Breast epithelium (tissue), 3 donors: ENCODE measurements at regions not wholly inside any gene's neighbourhood (a gene's known extent, or its start where the extent isn't known, plus 50 kb on each side); places are given as distances from the start of the nearest gene placed in this dataset.

ENCODE experiments used
- POLR2A ChIP-seq: fragments of 450-650 bp; IDR thresholded peaks from one replicate; pipeline ENCODE4 v1.6.1; 2016; ENCODE audit warnings: antibody characterized with exemption, mild to moderate bottlenecking, moderate library complexity
- TF ChIP-seq, protein P1 (sequence below), 3 donors: fragments of 450-650 bp; IDR thresholded peaks; one replicate each; pipeline ENCODE4 v1.5.1; 2016 to 2017; ENCODE audit warnings: antibody characterized with exemption in 3 of 3, mild to moderate bottlenecking in 3 of 3, moderate library complexity in 3 of 3

DNA sequence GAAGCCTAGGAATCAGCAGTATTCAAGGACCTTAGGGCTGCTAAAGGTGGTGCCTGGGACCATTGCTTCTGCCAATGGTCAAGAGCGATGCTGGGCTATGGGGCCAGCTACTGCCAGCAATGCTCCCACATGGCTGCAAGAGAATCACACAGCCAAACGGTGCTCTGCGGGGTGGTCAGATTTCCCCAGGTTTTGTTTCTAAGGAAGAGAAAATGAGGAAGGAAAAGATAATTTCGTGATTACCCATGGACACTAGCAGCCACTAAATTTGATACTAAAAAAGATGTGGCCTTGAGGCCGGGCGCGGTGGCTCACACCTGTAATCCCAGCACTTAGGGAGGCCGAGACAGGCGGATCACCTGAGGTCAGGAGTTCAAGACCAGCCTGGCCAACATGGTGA lies 83.0 kb downstream of the LYZL2 start:
- TF ChIP-seq, protein P1, sequence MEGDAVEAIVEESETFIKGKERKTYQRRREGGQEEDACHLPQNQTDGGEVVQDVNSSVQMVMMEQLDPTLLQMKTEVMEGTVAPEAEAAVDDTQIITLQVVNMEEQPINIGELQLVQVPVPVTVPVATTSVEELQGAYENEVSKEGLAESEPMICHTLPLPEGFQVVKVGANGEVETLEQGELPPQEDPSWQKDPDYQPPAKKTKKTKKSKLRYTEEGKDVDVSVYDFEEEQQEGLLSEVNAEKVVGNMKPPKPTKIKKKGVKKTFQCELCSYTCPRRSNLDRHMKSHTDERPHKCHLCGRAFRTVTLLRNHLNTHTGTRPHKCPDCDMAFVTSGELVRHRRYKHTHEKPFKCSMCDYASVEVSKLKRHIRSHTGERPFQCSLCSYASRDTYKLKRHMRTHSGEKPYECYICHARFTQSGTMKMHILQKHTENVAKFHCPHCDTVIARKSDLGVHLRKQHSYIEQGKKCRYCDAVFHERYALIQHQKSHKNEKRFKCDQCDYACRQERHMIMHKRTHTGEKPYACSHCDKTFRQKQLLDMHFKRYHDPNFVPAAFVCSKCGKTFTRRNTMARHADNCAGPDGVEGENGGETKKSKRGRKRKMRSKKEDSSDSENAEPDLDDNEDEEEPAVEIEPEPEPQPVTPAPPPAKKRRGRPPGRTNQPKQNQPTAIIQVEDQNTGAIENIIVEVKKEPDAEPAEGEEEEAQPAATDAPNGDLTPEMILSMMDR (IDR thresholded peaks at IDR 0.05) = no peak
- TF ChIP-seq POLR2A = no peak
